Tibial nerve (tissue), 4 donors: ENCODE measurements at regions not wholly inside any gene's neighbourhood (a gene's known extent, or its start where the extent isn't known, plus 50 kb on each side); places are given as distances from the start of the nearest gene placed in this dataset.

Experiments
- EP300 ChIP-seq, 2 donors: sonication (generic); formaldehyde crosslinking; IDR thresholded peaks; one replicate each; pipeline ENCODE4 v1.6.1; 2017; ENCODE audit warnings: antibody characterized with exemption in 2 of 2, mild to moderate bottlenecking in 1 of 2
- POLR2A ChIP-seq, 2 donors: fragments of 450-650 bp; IDR thresholded peaks; one replicate each; pipeline ENCODE4 v1.6.1; 2017; ENCODE audit warnings: antibody characterized with exemption in 2 of 2, mild to moderate bottlenecking in 2 of 2, moderate library complexity in 2 of 2
- TF ChIP-seq, protein P1 (sequence below), 5 experiments: fragments of 200-600 bp in 3 of 5; fragments of 450-650 bp in 2 of 5; sonication (generic) in 3 of 5; IDR thresholded peaks; one replicate each; pipeline ENCODE4 v1.5.1; 2016 to 2019; ENCODE audit warnings: antibody characterized with exemption in 5 of 5, mild to moderate bottlenecking in 3 of 5, moderate library complexity in 2 of 5

DNA sequence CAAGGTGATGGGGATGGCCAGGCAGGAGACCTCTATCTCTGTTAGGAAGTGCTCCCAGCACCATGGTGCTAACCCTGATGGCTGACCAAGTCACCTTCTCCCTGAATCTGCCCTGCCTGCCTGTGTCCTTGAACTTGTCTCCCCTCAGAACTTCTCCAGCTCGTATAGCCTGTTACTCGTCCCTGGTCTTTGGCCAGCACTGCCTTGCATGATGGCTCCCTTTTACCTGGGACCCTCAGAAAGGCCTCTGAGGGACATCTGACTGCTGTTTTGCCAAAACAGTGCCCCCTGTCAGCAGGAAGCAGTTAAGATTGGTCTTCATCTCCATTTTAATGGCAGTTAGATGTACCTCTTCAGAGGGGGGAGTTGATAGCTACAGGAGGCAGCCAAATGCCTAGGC, 148.3 kb downstream of the RHOU start:
- TF ChIP-seq EP300 (IDR thresholded peaks at IDR 0.05): no peak
- TF ChIP-seq, protein P1, sequence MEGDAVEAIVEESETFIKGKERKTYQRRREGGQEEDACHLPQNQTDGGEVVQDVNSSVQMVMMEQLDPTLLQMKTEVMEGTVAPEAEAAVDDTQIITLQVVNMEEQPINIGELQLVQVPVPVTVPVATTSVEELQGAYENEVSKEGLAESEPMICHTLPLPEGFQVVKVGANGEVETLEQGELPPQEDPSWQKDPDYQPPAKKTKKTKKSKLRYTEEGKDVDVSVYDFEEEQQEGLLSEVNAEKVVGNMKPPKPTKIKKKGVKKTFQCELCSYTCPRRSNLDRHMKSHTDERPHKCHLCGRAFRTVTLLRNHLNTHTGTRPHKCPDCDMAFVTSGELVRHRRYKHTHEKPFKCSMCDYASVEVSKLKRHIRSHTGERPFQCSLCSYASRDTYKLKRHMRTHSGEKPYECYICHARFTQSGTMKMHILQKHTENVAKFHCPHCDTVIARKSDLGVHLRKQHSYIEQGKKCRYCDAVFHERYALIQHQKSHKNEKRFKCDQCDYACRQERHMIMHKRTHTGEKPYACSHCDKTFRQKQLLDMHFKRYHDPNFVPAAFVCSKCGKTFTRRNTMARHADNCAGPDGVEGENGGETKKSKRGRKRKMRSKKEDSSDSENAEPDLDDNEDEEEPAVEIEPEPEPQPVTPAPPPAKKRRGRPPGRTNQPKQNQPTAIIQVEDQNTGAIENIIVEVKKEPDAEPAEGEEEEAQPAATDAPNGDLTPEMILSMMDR (IDR thresholded peaks at IDR 0.05): no peak
- TF ChIP-seq POLR2A (IDR thresholded peaks at IDR 0.05): no peak
